Osteocyte (in vitro differentiated cells): ENCODE measurements at regions not wholly inside any gene's neighbourhood (a gene's known extent, or its start where the extent isn't known, plus 50 kb on each side); places are given as distances from the start of the nearest gene placed in this dataset.

Source experiments
- DNase-seq: peaks from one replicate; pipeline ENCODE4 v3.0.0; 2021; ENCODE audit warnings: mixed read lengths; ENCODE audit not compliant: unreplicated experiment; ENCODE audit errors: extremely low spot score
- H3K27ac Mint-ChIP-seq: one replicate; pipeline ENCODE4 v1.8.0; 2021; ENCODE audit warnings: mild to moderate bottlenecking, mixed read lengths; ENCODE audit not compliant: unreplicated experiment
- H3K27me3 Mint-ChIP-seq: one replicate; pipeline ENCODE4 v1.8.0; 2021; ENCODE audit warnings: mixed read lengths; ENCODE audit not compliant: unreplicated experiment
- H3K36me3 Mint-ChIP-seq: one replicate; pipeline ENCODE4 v1.8.0; 2021; ENCODE audit warnings: mixed read lengths; ENCODE audit not compliant: unreplicated experiment
- H3K4me1 Mint-ChIP-seq: one replicate; pipeline ENCODE4 v1.8.0; 2021; ENCODE audit warnings: mixed read lengths; ENCODE audit not compliant: unreplicated experiment
- H3K4me3 Mint-ChIP-seq: one replicate; pipeline ENCODE4 v1.8.0; 2021; ENCODE audit warnings: mild to moderate bottlenecking, moderate library complexity, mixed read lengths; ENCODE audit not compliant: unreplicated experiment
- H3K9me3 Mint-ChIP-seq: one replicate; pipeline ENCODE4 v1.8.0; 2021; ENCODE audit warnings: mixed read lengths; ENCODE audit not compliant: unreplicated experiment
- TF ChIP-seq, protein P1 (sequence below): fragments of 200-600 bp; sonication (generic); IDR thresholded peaks from 2 replicates; pipeline ENCODE4 v1.5.0; 2021; ENCODE audit warnings: antibody characterized with exemption, mild to moderate bottlenecking, moderate library complexity

GRCh38 chr20:51269671-51270070, 246.8 kb upstream of the KCNG1 start:
- H3K27ac Mint-ChIP-seq = no peak overlapping the region
- TF ChIP-seq, protein P1, sequence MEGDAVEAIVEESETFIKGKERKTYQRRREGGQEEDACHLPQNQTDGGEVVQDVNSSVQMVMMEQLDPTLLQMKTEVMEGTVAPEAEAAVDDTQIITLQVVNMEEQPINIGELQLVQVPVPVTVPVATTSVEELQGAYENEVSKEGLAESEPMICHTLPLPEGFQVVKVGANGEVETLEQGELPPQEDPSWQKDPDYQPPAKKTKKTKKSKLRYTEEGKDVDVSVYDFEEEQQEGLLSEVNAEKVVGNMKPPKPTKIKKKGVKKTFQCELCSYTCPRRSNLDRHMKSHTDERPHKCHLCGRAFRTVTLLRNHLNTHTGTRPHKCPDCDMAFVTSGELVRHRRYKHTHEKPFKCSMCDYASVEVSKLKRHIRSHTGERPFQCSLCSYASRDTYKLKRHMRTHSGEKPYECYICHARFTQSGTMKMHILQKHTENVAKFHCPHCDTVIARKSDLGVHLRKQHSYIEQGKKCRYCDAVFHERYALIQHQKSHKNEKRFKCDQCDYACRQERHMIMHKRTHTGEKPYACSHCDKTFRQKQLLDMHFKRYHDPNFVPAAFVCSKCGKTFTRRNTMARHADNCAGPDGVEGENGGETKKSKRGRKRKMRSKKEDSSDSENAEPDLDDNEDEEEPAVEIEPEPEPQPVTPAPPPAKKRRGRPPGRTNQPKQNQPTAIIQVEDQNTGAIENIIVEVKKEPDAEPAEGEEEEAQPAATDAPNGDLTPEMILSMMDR = no peak
- H3K4me3 Mint-ChIP-seq = no peak overlapping the region
- no peaks in the 10 kb centered on the region for H3K36me3 Mint-ChIP-seq
- peaks cover 16% of the 10 kb centered on the region for H3K27me3 Mint-ChIP-seq
- no peak for DNase-seq
- H3K4me1 Mint-ChIP-seq = no peaks in the 10 kb centered on the region
- no peaks in the 10 kb centered on the region for H3K9me3 Mint-ChIP-seq

GRCh38 chr20:51267679-51268078, 244.8 kb upstream of the KCNG1 start:
- no peaks in the 10 kb centered on the region for H3K9me3 Mint-ChIP-seq
- no peaks in the 10 kb centered on the region for H3K36me3 Mint-ChIP-seq
- no peak overlapping the region for H3K27ac Mint-ChIP-seq
- peaks cover 9% of the 10 kb centered on the region for H3K27me3 Mint-ChIP-seq
- no peak overlapping the region for H3K4me3 Mint-ChIP-seq
- TF ChIP-seq, protein P1 = no peak
- no peak for DNase-seq
- no peaks in the 10 kb centered on the region for H3K4me1 Mint-ChIP-seq

GRCh38 chr20:51266353-51266752, 243.4 kb upstream of the KCNG1 start:
- no peaks in the 10 kb centered on the region for H3K9me3 Mint-ChIP-seq
- TF ChIP-seq, protein P1 = no peak

DNA sequence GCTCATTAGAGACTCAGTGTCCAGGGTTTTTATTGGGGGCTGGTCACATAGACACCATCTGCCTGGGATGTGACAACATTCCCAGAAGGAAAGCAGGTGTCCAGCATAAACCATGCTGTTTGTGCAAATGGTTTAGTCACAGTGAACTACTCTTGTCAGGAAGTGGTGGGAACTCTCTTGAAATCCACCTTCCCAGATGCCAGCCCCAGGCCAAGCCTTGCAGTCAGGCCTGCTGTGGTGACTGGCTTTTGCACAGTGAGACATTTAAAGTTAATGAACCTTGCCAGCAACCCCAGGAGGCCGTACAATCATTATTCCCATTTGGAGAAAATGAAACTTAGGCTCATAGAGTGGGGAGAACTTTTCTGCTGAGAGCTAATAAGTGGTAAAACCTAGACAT, 242.5 kb upstream of the KCNG1 start:
- Mint-ChIP-seq H3K9me3 (no peaks in the 10 kb centered on the region), H3K4me1 (no peaks in the 10 kb centered on the region), H3K36me3 (no peaks in the 10 kb centered on the region), H3K27me3 (peaks cover 5% of the 10 kb centered on the region), H3K4me3 (no peak overlapping the region), H3K27ac (no peak overlapping the region)
- TF ChIP-seq, protein P1 = no peak
- DNase-seq = no peak

More at GRCh38 chr20:51266353-51266752, 243.4 kb upstream of the KCNG1 start:
- Mint-ChIP-seq H3K27me3 (peaks cover 5% of the 10 kb centered on the region), H3K4me1 (no peaks in the 10 kb centered on the region), H3K27ac (no peak overlapping the region), H3K4me3 (no peak overlapping the region), H3K36me3 (no peaks in the 10 kb centered on the region)
- no peak for DNase-seq

GRCh38 chr20:51262240-51262639, 239.3 kb upstream of the KCNG1 start:
- H3K4me1 Mint-ChIP-seq = no peaks in the 10 kb centered on the region
- TF ChIP-seq, protein P1 = no peak
- H3K9me3 Mint-ChIP-seq = no peaks in the 10 kb centered on the region
- no peak overlapping the region for H3K4me3 Mint-ChIP-seq
- DNase-seq = no peak
- H3K27me3 Mint-ChIP-seq = peaks cover 17% of the 10 kb centered on the region
- H3K27ac Mint-ChIP-seq = no peak overlapping the region
- no peaks in the 10 kb centered on the region for H3K36me3 Mint-ChIP-seq
